ENCODE measurements at regions not wholly inside any gene's neighbourhood (a gene's known extent, or its start where the extent isn't known, plus 50 kb on each side); places are given as distances from the start of the nearest gene placed in this dataset.

GRCh38 chr11:26830218-26830617 lies 108.4 kb upstream of the SLC5A12 start:
- no peak for TF ChIP-seq POLR2A (IDR thresholded peaks at IDR 0.05)
- TF ChIP-seq, protein P1, sequence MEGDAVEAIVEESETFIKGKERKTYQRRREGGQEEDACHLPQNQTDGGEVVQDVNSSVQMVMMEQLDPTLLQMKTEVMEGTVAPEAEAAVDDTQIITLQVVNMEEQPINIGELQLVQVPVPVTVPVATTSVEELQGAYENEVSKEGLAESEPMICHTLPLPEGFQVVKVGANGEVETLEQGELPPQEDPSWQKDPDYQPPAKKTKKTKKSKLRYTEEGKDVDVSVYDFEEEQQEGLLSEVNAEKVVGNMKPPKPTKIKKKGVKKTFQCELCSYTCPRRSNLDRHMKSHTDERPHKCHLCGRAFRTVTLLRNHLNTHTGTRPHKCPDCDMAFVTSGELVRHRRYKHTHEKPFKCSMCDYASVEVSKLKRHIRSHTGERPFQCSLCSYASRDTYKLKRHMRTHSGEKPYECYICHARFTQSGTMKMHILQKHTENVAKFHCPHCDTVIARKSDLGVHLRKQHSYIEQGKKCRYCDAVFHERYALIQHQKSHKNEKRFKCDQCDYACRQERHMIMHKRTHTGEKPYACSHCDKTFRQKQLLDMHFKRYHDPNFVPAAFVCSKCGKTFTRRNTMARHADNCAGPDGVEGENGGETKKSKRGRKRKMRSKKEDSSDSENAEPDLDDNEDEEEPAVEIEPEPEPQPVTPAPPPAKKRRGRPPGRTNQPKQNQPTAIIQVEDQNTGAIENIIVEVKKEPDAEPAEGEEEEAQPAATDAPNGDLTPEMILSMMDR (IDR thresholded peaks at IDR 0.05) = no peak
